ENCODE measurements at regions not wholly inside any gene's neighbourhood (a gene's known extent, or its start where the extent isn't known, plus 50 kb on each side); places are given as distances from the start of the nearest gene placed in this dataset.

DNA sequence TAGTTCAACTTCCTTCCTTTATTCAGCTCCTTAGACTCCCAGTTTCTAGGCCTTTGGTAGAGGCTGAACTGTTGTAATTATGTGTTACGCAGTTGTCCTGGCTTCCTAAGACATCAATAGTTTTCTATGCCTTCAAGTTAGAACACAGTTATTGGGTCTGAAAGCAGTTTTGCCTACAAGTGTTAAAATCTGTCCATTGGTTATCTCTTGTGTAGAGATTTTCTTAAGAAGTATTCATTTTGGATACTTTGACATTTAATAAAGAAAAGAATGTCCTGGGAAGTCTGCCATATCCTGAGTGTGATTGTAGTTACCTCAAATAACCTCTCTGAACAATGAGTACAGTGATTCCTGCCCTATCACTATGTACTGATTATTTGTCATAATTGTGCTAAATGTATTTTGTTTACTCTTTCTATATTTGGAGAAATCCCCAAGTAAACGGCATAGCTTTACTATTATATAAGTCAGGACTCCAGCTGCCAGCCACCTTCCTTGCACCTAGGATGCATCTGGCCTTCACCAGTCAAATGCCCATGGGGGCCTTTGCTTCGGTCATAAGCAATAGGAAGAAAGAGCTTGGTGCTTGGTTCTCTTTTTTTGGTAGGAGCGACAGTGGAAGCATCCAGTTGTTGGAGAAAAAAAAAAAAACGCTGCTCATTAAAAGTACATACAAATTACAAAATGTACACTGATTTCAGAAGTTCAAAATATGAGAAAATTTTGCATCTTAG is 449.5 kb upstream of the PKDCC start:
- no peaks in the 10 kb centered on the region for H3K4me1 ChIP-seq (ENCODE audit: control insufficient read depth in 1 of 2, insufficient read depth in 1 of 2, low read depth in 1 of 2, low read length in 1 of 2)

DNA sequence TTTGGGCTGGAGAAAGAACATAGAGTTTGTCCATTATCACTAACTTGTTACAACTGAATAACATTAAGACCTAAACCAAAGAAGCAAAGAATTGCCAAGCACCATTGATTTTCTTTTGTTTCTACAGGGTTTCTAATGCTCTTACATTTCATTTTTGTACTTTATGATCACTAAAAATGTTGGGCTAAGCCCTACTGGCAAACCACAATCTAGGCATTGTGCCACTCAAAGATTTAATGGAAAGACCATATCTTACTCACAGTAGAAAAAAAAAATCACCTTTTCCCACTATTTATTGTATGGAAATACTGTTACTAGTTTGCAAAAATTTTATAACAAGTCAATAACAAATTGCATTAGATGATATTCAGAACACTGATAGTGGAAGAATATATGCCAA is 447.4 kb upstream of the PKDCC start:
- no peak overlapping the region for H3K4me3 ChIP-seq (ENCODE audit: low read depth in 1 of 2, low read length in 1 of 2)
- H3K9me3 ChIP-seq = no peaks in the 10 kb centered on the region

More for the DNA sequence above, 449.5 kb upstream of the PKDCC start:
- TF ChIP-seq, protein P1, sequence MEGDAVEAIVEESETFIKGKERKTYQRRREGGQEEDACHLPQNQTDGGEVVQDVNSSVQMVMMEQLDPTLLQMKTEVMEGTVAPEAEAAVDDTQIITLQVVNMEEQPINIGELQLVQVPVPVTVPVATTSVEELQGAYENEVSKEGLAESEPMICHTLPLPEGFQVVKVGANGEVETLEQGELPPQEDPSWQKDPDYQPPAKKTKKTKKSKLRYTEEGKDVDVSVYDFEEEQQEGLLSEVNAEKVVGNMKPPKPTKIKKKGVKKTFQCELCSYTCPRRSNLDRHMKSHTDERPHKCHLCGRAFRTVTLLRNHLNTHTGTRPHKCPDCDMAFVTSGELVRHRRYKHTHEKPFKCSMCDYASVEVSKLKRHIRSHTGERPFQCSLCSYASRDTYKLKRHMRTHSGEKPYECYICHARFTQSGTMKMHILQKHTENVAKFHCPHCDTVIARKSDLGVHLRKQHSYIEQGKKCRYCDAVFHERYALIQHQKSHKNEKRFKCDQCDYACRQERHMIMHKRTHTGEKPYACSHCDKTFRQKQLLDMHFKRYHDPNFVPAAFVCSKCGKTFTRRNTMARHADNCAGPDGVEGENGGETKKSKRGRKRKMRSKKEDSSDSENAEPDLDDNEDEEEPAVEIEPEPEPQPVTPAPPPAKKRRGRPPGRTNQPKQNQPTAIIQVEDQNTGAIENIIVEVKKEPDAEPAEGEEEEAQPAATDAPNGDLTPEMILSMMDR (IDR thresholded peaks at IDR 0.05) = no peak
- Histone ChIP-seq H3K9me3 (no peaks in the 10 kb centered on the region), H3K27ac (no peak overlapping the region), H3K36me3 (no peaks in the 10 kb centered on the region), H3K4me3 (ENCODE audit: low read depth in 1 of 2, low read length in 1 of 2) (no peak overlapping the region), H3K27me3 (no peaks in the 10 kb centered on the region)

DNA sequence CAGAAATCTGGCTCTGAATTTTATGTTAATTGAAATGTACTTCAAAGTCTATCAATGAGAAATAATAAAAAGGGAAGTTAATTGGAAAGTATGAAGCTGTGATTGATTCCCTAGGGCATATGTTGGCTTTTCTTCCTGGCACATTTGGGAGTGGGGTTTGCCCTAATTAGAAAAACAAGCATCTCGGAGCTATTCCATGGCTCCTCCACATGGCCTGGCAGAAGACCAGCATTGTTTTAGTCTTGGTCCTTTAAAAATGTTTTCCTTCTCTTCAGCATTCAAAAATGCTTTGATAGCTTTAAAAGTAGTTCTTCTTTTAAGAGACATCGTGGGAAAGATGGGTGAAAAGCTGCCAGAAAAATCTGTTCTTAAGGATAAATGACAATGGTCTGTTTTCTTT is 445.5 kb upstream of the PKDCC start:
- Histone ChIP-seq H3K36me3 (no peaks in the 10 kb centered on the region), H3K4me3 (ENCODE audit: low read depth in 1 of 2, low read length in 1 of 2) (no peak overlapping the region), H3K4me1 (ENCODE audit: control insufficient read depth in 1 of 2, insufficient read depth in 1 of 2, low read depth in 1 of 2, low read length in 1 of 2) (no peaks in the 10 kb centered on the region), H3K27me3 (no peaks in the 10 kb centered on the region), H3K9me3 (no peaks in the 10 kb centered on the region), H3K27ac (no peak overlapping the region)
- TF ChIP-seq, protein P1 (IDR thresholded peaks at IDR 0.05) = no peak

More for the DNA sequence above, 447.4 kb upstream of the PKDCC start:
- Histone ChIP-seq H3K4me1 (ENCODE audit: control insufficient read depth in 1 of 2, insufficient read depth in 1 of 2, low read depth in 1 of 2, low read length in 1 of 2) (no peaks in the 10 kb centered on the region), H3K27me3 (no peaks in the 10 kb centered on the region), H3K27ac (no peak overlapping the region), H3K36me3 (no peaks in the 10 kb centered on the region)
- TF ChIP-seq, protein P1 (IDR thresholded peaks at IDR 0.05) = no peak

DNA sequence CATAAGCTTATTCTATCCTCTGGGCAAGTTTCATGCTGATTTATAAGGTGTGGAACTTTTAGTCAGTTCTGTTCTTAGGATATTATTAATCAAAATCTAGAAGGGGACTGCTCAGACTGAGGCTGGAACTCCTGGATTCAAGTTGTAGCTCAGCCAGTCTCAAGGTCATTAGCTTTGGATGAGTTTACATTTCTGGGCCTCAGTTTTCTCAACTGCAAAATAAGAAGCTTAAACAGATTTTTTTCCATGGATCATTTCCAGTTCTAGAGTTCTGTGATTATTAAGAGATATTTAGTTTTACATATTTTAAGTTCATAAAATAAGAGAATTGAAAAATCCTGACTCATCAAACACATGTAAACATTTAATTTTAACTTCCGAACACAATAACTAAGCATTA is 442.5 kb upstream of the PKDCC start:
- Histone ChIP-seq H3K36me3 (no peaks in the 10 kb centered on the region), H3K4me1 (ENCODE audit: control insufficient read depth in 1 of 2, insufficient read depth in 1 of 2, low read depth in 1 of 2, low read length in 1 of 2) (no peaks in the 10 kb centered on the region), H3K27me3 (no peaks in the 10 kb centered on the region), H3K27ac (no peak overlapping the region), H3K9me3 (no peaks in the 10 kb centered on the region), H3K4me3 (ENCODE audit: low read depth in 1 of 2, low read length in 1 of 2) (no peak overlapping the region)
- TF ChIP-seq, protein P1 (IDR thresholded peaks at IDR 0.05) = no peak

DNA sequence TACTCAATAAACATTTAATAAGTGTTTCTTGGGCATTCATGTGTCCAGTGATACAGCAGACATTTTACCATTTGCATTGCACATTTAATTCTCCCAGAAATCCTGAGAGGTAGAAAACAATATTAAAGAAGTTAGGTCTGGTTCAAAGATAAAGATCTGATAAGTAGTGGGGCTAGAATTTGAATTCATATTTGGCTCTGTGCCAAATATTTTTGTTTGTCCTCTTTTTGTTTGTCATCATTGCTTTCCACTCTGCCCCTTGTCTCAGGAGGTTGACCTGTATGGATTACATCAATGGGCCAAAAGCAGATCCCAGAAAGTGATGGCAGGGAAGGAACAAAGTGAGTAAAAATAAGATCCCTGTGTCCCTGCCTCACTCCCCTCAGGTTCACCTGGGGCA is 441.9 kb upstream of the PKDCC start:
- Histone ChIP-seq H3K27me3 (no peaks in the 10 kb centered on the region), H3K4me3 (ENCODE audit: low read depth in 1 of 2, low read length in 1 of 2) (no peak overlapping the region), H3K36me3 (no peaks in the 10 kb centered on the region), H3K9me3 (no peaks in the 10 kb centered on the region), H3K27ac (no peak overlapping the region), H3K4me1 (ENCODE audit: control insufficient read depth in 1 of 2, insufficient read depth in 1 of 2, low read depth in 1 of 2, low read length in 1 of 2) (no peaks in the 10 kb centered on the region)
- TF ChIP-seq, protein P1 (IDR thresholded peaks at IDR 0.05) = no peak
